HepG2 (cell line): ENCODE measurements at regions not wholly inside any gene's neighbourhood (a gene's known extent, or its start where the extent isn't known, plus 50 kb on each side); places are given as distances from the start of the nearest gene placed in this dataset.

Experiments
- CEBPZ ChIP-seq: IDR thresholded peaks from 2 replicates; pipeline ENCODE4 v1.6.1; 2012; ENCODE audit warnings: low read length, improper control_type of control experiment
- CTCF ChIP-seq: sonication (generic); formaldehyde crosslinking; IDR thresholded peaks from 2 replicates; pipeline ENCODE4 v1.5.0; 2020; ENCODE audit warnings: mild to moderate bottlenecking, missing genetic modification reagents, moderate library complexity
- EP300 ChIP-seq, 3 experiments: sonication (generic) in 1 of 3; formaldehyde crosslinking in 1 of 3; IDR thresholded peaks; 2 replicates each; pipeline versions ENCODE4 v1.5.1 to v1.6.1; 2011 to 2020; ENCODE audit warnings: low read depth in 2 of 3, low read length in 2 of 3, borderline replicate concordance in 1 of 3, improper control_type of control experiment in 1 of 3, mild to moderate bottlenecking in 1 of 3, missing genetic modification reagents in 1 of 3, moderate library complexity in 1 of 3
- HIC2 ChIP-seq: sonication (generic); formaldehyde crosslinking; IDR thresholded peaks from 2 replicates; pipeline ENCODE4 v1.9.0; 2022; ENCODE audit warnings: low read depth, missing genetic modification reagents
- JUN ChIP-seq: sonication (generic); formaldehyde crosslinking; IDR thresholded peaks from 2 replicates; pipeline ENCODE4 v1.4.0; 2020; ENCODE audit warnings: mild to moderate bottlenecking, missing genetic modification reagents
- SP1 ChIP-seq, 2 experiments: fragments of 450-650 bp in 1 of 2; sonication (generic) in 1 of 2; formaldehyde crosslinking in 1 of 2; IDR thresholded peaks; 2 replicates each; pipeline versions ENCODE4 v1.4.0 to v1.6.1; 2016 to 2020; ENCODE audit warnings: missing genetic modification reagents in 1 of 2
- YY1 ChIP-seq: IDR thresholded peaks from 2 replicates; pipeline ENCODE4 v1.6.1; 2011; ENCODE audit warnings: low read length, low read depth, moderate library complexity, mild to moderate bottlenecking; ENCODE audit not compliant: insufficient read depth, insufficient replicate concordance
- ZNF670 ChIP-seq: sonication (generic); formaldehyde crosslinking; IDR thresholded peaks from 2 replicates; pipeline ENCODE4 v1.8.0; 2022; ENCODE audit warnings: mild to moderate bottlenecking, missing genetic modification reagents, borderline replicate concordance
- ZNF773 ChIP-seq: sonication (generic); formaldehyde crosslinking; IDR thresholded peaks from 2 replicates; pipeline ENCODE4 v1.4.0; 2020; ENCODE audit warnings: missing genetic modification reagents, borderline replicate concordance

- TF ChIP-seq EP300 (IDR thresholded peaks at IDR 0.05; ENCODE audit: low read depth in 2 of 2, low read length in 2 of 2): no peak
- no peak for TF ChIP-seq EP300 (CRISPR knock-in tag; IDR thresholded peaks at IDR 0.05; ENCODE audit: borderline replicate concordance)
- TF ChIP-seq JUN (CRISPR knock-in tag): no peak
- no peak for TF ChIP-seq YY1
- no peak for TF ChIP-seq CEBPZ
- TF ChIP-seq ZNF773 (CRISPR knock-in tag): no peak
- no peak for TF ChIP-seq HIC2 (CRISPR knock-in tag)
- TF ChIP-seq ZNF670 (CRISPR knock-in tag): no peak
- TF ChIP-seq SP1 (IDR thresholded peaks at IDR 0.05): no peak
- no peak for TF ChIP-seq SP1 (CRISPR knock-in tag; IDR thresholded peaks at IDR 0.05)
- TF ChIP-seq CTCF (CRISPR knock-in tag): no peak
These were observed 835.8 kb upstream of the FLRT2 start for GRCh38 chr14:84694161-84694560.
